NT2/D1 (cell line): ENCODE measurements at regions not wholly inside any gene's neighbourhood (a gene's known extent, or its start where the extent isn't known, plus 50 kb on each side); places are given as distances from the start of the nearest gene placed in this dataset.
"Not testable (repeated sequence)": the region's sequence is repeated elsewhere in the genome, so short reads cannot be mapped to it uniquely, and the experiment has no call there.

Source experiments
- DNase-seq: peaks from one replicate; pipeline ENCODE4 v3.0.0-alpha.2; 2011; ENCODE audit warnings: low read depth, low spot score
- H3K27me3 ChIP-seq: 2 replicates; pipeline ENCODE4 v1.6.0; 2011; ENCODE audit warnings: mild to moderate bottlenecking; ENCODE audit not compliant: insufficient read length, insufficient read depth
- H3K36me3 ChIP-seq: 2 replicates; pipeline ENCODE4 v1.6.1; 2011; ENCODE audit warnings: mild to moderate bottlenecking, low read length, mixed read lengths; ENCODE audit not compliant: insufficient read depth, insufficient read length
- H3K4me1 ChIP-seq: 2 replicates; pipeline ENCODE4 v1.5.1; 2011; ENCODE audit not compliant: insufficient read depth, insufficient read length
- H3K4me3 ChIP-seq: 2 replicates; pipeline ENCODE4 v1.5.1; 2011; ENCODE audit warnings: low read depth; ENCODE audit not compliant: insufficient read length
- H3K9ac ChIP-seq: 2 replicates; pipeline ENCODE4 v1.6.0; 2011; ENCODE audit warnings: low read depth; ENCODE audit not compliant: insufficient read length
- H3K9me3 ChIP-seq: 2 replicates; pipeline ENCODE4 v1.5.1; 2011; ENCODE audit warnings: mild to moderate bottlenecking, low read length; ENCODE audit not compliant: insufficient read depth
- SUZ12 ChIP-seq: IDR thresholded peaks from 2 replicates; pipeline ENCODE4 v1.6.1; 2011; ENCODE audit not compliant: insufficient read length, insufficient read depth; ENCODE audit errors: extremely low read depth
- YY1 ChIP-seq: IDR thresholded peaks from 2 replicates; pipeline ENCODE4 v1.6.1; 2011; ENCODE audit not compliant: insufficient read length, insufficient read depth
- ZNF274 ChIP-seq: IDR thresholded peaks from 2 replicates; pipeline ENCODE4 v1.6.1; 2011; ENCODE audit warnings: mild to moderate bottlenecking, low read depth, low read length

GRCh38 chr1:105565006-105565405 lies 1491.5 kb upstream of the PRMT6 start:
- TF ChIP-seq YY1 (no peak), SUZ12 (no peak)
- no peak overlapping the region for H3K9ac ChIP-seq
- DNase-seq, result no peak
- no peaks in the 10 kb centered on the region for H3K9me3 ChIP-seq
- H3K4me1 ChIP-seq, result no peaks in the 10 kb centered on the region
- no peak overlapping the region for H3K4me3 ChIP-seq
- H3K27me3 ChIP-seq, result no peaks in the 10 kb centered on the region
- no peaks in the 10 kb centered on the region for H3K36me3 ChIP-seq

- no peak for TF ChIP-seq SUZ12
- no peak for TF ChIP-seq YY1
- TF ChIP-seq ZNF274, result no peak
- no peak overlapping the region for H3K4me3 ChIP-seq
- no peak for DNase-seq
- no peaks in the 10 kb centered on the region for H3K36me3 ChIP-seq
- H3K4me1 ChIP-seq, result no peaks in the 10 kb centered on the region
- H3K9ac ChIP-seq, result no peak overlapping the region
- H3K9me3 ChIP-seq, result no peaks in the 10 kb centered on the region
- H3K27me3 ChIP-seq, result no peaks in the 10 kb centered on the region
These were observed 1470.7 kb upstream of the PRMT6 start for GRCh38 chr1:105585791-105586190.

GRCh38 chr1:105591681-105592080 lies 1464.8 kb upstream of the PRMT6 start:
- no peaks in the 10 kb centered on the region for H3K4me1 ChIP-seq
- no peak overlapping the region for H3K4me3 ChIP-seq
- TF ChIP-seq YY1 (no peak), ZNF274 (no peak), SUZ12 (no peak)
- DNase-seq, result no peak
- peaks cover 7% of the 10 kb centered on the region; the same call in 1 of the 2 replicates for H3K9me3 ChIP-seq
- H3K9ac ChIP-seq, result no peak overlapping the region
- no peaks in the 10 kb centered on the region for H3K27me3 ChIP-seq
- H3K36me3 ChIP-seq, result no peaks in the 10 kb centered on the region

- H3K4me1 ChIP-seq, result no peaks in the 10 kb centered on the region
- TF ChIP-seq YY1 (no peak), ZNF274 (no peak), SUZ12 (no peak)
- H3K9me3 ChIP-seq, result no peaks in the 10 kb centered on the region
- no peaks in the 10 kb centered on the region for H3K36me3 ChIP-seq
- no peak for DNase-seq
- H3K4me3 ChIP-seq, result no peak overlapping the region
- H3K27me3 ChIP-seq, result no peaks in the 10 kb centered on the region
- H3K9ac ChIP-seq, result no peak overlapping the region
These were observed 1447.8 kb upstream of the PRMT6 start for GRCh38 chr1:105608713-105609112.

GRCh38 chr1:105626276-105626987 lies 1430.0 kb upstream of the PRMT6 start:
- H3K27me3 ChIP-seq, result no peaks in the 10 kb centered on the region
- H3K9ac ChIP-seq, result no peak overlapping the region
- TF ChIP-seq SUZ12, result no peak
- no peak for TF ChIP-seq ZNF274
- TF ChIP-seq YY1, result no peak
- no peaks in the 10 kb centered on the region for H3K36me3 ChIP-seq
- no peak overlapping the region for H3K4me3 ChIP-seq
- no peaks in the 10 kb centered on the region for H3K4me1 ChIP-seq
- no peak for DNase-seq
- H3K9me3 ChIP-seq, result no peaks in the 10 kb centered on the region

GRCh38 chr1:105631153-105631744 lies 1425.2 kb upstream of the PRMT6 start:
- DNase-seq, H3K36me3 ChIP-seq, H3K9ac ChIP-seq, H3K4me3 ChIP-seq, H3K27me3 ChIP-seq, H3K4me1 ChIP-seq, H3K9me3 ChIP-seq: not testable (repeated sequence)

- no peak for DNase-seq
- no peaks in the 10 kb centered on the region for H3K36me3 ChIP-seq
- TF ChIP-seq ZNF274, result no peak
- no peak for TF ChIP-seq SUZ12
- no peak for TF ChIP-seq YY1
- no peaks in the 10 kb centered on the region for H3K9me3 ChIP-seq
- H3K4me1 ChIP-seq, result no peaks in the 10 kb centered on the region
- H3K4me3 ChIP-seq, result no peak overlapping the region
- H3K27me3 ChIP-seq, result no peaks in the 10 kb centered on the region
- no peak overlapping the region for H3K9ac ChIP-seq
These were observed 1423.9 kb upstream of the PRMT6 start for GRCh38 chr1:105632342-105633196.
